ENCODE measurements at regions not wholly inside any gene's neighbourhood (a gene's known extent, or its start where the extent isn't known, plus 50 kb on each side); places are given as distances from the start of the nearest gene placed in this dataset.

GRCh38 chr7:12859761-12860160, 172.3 kb downstream of the ARL4A start:
- no peak for DNase-seq
- no peak for TF ChIP-seq CTCF (IDR thresholded peaks at IDR 0.05; ENCODE audit: unreplicated experiment)
- BruUV-seq (replicated peaks) = no TSS peak
- Mint-ChIP-seq H3K4me3 (ENCODE audit: low read depth, unreplicated experiment) (no peak overlapping the region), H3K36me3 (ENCODE audit: insufficient read depth, unreplicated experiment) (no peaks in the 10 kb centered on the region), H3K4me1 (ENCODE audit: low read depth, unreplicated experiment) (no peaks in the 10 kb centered on the region), H3K27ac (ENCODE audit: unreplicated experiment) (no peak overlapping the region), H3K27me3 (ENCODE audit: unreplicated experiment) (no peaks in the 10 kb centered on the region), H3K9me3 (ENCODE audit: low read depth, unreplicated experiment) (no peaks in the 10 kb centered on the region)
- CTCF ChIA-PET = interaction anchor here (0.5 kb wide), 1 partner anchor 309 kb away, joined by 3 read pairs; no protein-coding TSS in a partner anchor
- intact Hi-C loops (cut with micrococcal nuclease; ENCODE audit: unreplicated experiment) = no loop called here

- no peaks in the 10 kb centered on the region for H3K36me3 Mint-ChIP-seq (ENCODE audit: insufficient read depth, unreplicated experiment)
- H3K4me3 Mint-ChIP-seq (ENCODE audit: low read depth, unreplicated experiment) = no peak overlapping the region
- no peaks in the 10 kb centered on the region for H3K27me3 Mint-ChIP-seq (ENCODE audit: unreplicated experiment)
- no peak for TF ChIP-seq CTCF (IDR thresholded peaks at IDR 0.05; ENCODE audit: unreplicated experiment)
- H3K4me1 Mint-ChIP-seq (ENCODE audit: low read depth, unreplicated experiment) = no peaks in the 10 kb centered on the region
- no TSS peak for BruUV-seq (replicated peaks)
- H3K9me3 Mint-ChIP-seq (ENCODE audit: low read depth, unreplicated experiment) = no peaks in the 10 kb centered on the region
- no peak overlapping the region for H3K27ac Mint-ChIP-seq (ENCODE audit: unreplicated experiment)
- no peak for DNase-seq
- intact Hi-C loops (cut with micrococcal nuclease; ENCODE audit: unreplicated experiment) = no loop called here
- CTCF ChIA-PET = no interaction called here
These were observed 173.6 kb downstream of the ARL4A start for GRCh38 chr7:12861070-12861469.

GRCh38 chr7:12862146-12862545, 174.7 kb downstream of the ARL4A start:
- no peak for TF ChIP-seq CTCF (IDR thresholded peaks at IDR 0.05; ENCODE audit: unreplicated experiment)
- Mint-ChIP-seq H3K27ac (ENCODE audit: unreplicated experiment) (no peak overlapping the region), H3K4me3 (ENCODE audit: low read depth, unreplicated experiment) (no peak overlapping the region), H3K36me3 (ENCODE audit: insufficient read depth, unreplicated experiment) (no peaks in the 10 kb centered on the region), H3K9me3 (ENCODE audit: low read depth, unreplicated experiment) (no peaks in the 10 kb centered on the region), H3K27me3 (ENCODE audit: unreplicated experiment) (no peaks in the 10 kb centered on the region), H3K4me1 (ENCODE audit: low read depth, unreplicated experiment) (no peaks in the 10 kb centered on the region)
- DNase-seq = no peak
- CTCF ChIA-PET = interaction anchor here (0.5 kb wide), 1 partner anchor 148 kb away, joined by 3 read pairs; no protein-coding TSS in a partner anchor
- intact Hi-C loops (cut with micrococcal nuclease; ENCODE audit: unreplicated experiment) = no loop called here
- no TSS peak for BruUV-seq (replicated peaks)

GRCh38 chr7:12864470-12865046, 177.1 kb downstream of the ARL4A start:
- DNase-seq = no peak
- Mint-ChIP-seq H3K27me3 (ENCODE audit: unreplicated experiment) (no peaks in the 10 kb centered on the region), H3K9me3 (ENCODE audit: low read depth, unreplicated experiment) (no peaks in the 10 kb centered on the region), H3K27ac (ENCODE audit: unreplicated experiment) (no peak overlapping the region), H3K4me3 (ENCODE audit: low read depth, unreplicated experiment) (no peak overlapping the region), H3K36me3 (ENCODE audit: insufficient read depth, unreplicated experiment) (no peaks in the 10 kb centered on the region), H3K4me1 (ENCODE audit: low read depth, unreplicated experiment) (no peaks in the 10 kb centered on the region)
- TF ChIP-seq CTCF (IDR thresholded peaks at IDR 0.05; ENCODE audit: unreplicated experiment) = no peak
- CTCF ChIA-PET = no interaction called here
- BruUV-seq (replicated peaks) = no TSS peak
- intact Hi-C loops (cut with micrococcal nuclease; ENCODE audit: unreplicated experiment) = no loop called here
